Testis (tissue), 2 donors: ENCODE measurements at regions not wholly inside any gene's neighbourhood (a gene's known extent, or its start where the extent isn't known, plus 50 kb on each side); places are given as distances from the start of the nearest gene placed in this dataset.

Experiments used
- CTCF ChIP-seq, 3 experiments: fragments of 450-650 bp in 2 of 3; fragments of 200-600 bp in 1 of 3; sonication (generic) in 1 of 3; IDR thresholded peaks; one replicate each; pipeline ENCODE4 v1.5.1; 2016 to 2019; ENCODE audit warnings: antibody characterized with exemption in 3 of 3, mild to moderate bottlenecking in 2 of 3, moderate library complexity in 1 of 3
- POLR2A ChIP-seq: fragments of 450-650 bp; IDR thresholded peaks from one replicate; pipeline ENCODE4 v1.6.1; 2017; ENCODE audit warnings: antibody characterized with exemption, mild to moderate bottlenecking, moderate library complexity

- no peak for TF ChIP-seq POLR2A
- no peak for TF ChIP-seq CTCF (IDR thresholded peaks at IDR 0.05)
Observed at GRCh38 chr5:82820961-82821845, 256.0 kb downstream of the TMEM167A start.
